Activated CD4-positive, CD25-positive, alpha-beta regulatory T cell (primary cell): ENCODE measurements at regions not wholly inside any gene's neighbourhood (a gene's known extent, or its start where the extent isn't known, plus 50 kb on each side); places are given as distances from the start of the nearest gene placed in this dataset.
"Not testable (repeated sequence)": the region's sequence is repeated elsewhere in the genome, so short reads cannot be mapped to it uniquely, and the experiment has no call there.

Source experiments
- DNase-seq, 4 experiments: peaks; one replicate each; lab custom pipeline; 2025; lab: John Stamatoyannopoulos, UW

- DNase-seq, result no peak
These were observed 512.1 kb upstream of the CNTN3 start for GRCh38 chr3:75126556-75126955.

- no peak for DNase-seq
These were observed 514.6 kb upstream of the CNTN3 start for GRCh38 chr3:75129101-75129500.

- no peak for DNase-seq
These were observed 521.8 kb upstream of the CNTN3 start for GRCh38 chr3:75136100-75136897.

DNA sequence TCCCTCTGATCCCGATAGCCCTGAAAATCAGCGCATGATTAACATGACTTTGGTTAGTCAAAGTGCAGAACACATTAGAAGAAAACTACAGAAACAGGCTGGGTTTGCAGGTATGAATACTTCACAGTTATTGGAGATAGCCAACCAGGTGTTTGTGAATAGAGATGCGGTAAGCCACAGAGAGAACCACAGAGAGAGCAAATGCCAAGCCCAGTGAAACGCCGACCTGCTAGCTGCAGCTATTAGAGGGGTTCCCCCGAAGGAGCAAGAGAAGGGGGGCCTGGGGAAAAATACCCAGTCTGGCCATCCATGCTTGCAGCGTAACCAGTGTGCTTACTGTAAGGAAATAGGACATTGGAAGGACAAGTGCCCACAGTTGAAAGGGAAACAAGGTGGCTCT is 523.9 kb upstream of the CNTN3 start:
- no peak for DNase-seq

DNA sequence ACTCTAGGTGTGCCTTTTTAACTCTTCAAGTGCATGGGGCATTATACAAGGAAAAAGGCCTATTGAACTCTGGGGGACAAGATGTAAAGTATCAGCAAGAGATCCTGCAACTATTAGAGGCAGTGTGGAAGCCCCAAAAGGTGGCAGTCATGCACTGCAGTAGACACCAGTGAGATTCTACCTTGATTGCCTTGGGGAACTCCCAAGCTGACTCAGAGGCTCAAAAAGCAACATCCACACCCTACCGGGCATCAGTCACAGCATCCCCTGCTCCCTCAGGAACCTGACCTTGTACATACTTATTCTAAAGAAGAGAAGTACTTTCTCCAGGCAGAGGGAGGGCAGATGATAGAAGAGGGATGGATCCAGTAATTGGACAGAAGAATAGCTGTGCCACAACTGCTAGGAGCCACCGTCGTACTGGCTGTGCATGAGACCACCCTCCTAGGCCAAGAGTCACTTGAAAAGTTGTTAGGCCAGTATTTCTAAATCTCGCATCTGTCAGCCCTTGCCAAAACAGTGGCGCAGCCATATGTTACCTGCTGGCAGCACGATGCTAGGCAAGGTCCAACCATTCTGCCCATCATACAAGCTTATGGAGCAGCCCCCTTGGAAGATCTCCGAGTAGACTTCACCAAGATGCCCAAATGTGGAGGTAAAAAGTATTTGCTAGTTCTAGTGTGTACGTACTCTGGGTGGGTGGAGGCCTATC is 523.1 kb upstream of the FRG2C start:
- DNase-seq, result no peak

- no peak for DNase-seq
These were observed 519.7 kb upstream of the FRG2C start for GRCh38 chr3:75144406-75144805.

- DNase-seq, result no peak
These were observed 492.4 kb upstream of the FRG2C start for GRCh38 chr3:75171630-75172230.

- no peak for DNase-seq
These were observed 487.2 kb upstream of the FRG2C start for GRCh38 chr3:75176937-75177336.

GRCh38 chr3:75180235-75180944 is 483.7 kb upstream of the FRG2C start:
- no peak for DNase-seq

DNA sequence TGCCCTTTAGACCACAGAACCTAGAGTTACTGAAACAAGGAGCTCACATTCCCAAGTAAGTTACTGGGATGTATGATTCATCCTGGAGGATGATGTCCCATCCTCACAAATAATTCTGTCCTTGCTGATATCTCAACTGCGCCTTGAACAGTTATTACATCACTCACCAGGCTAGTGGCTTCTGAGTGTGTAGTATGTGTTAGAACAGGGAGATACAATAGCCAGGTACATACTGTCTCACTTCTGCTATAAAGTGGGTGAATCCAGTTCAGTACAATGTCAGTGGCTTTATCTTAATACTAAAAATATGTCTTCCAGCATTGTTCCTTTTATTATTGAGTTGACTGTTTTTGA is 483.2 kb upstream of the FRG2C start:
- DNase-seq, result no peak

GRCh38 chr3:75188962-75189361 is 475.2 kb upstream of the FRG2C start:
- DNase-seq, result no peak

- DNase-seq, result peak in 2 of 4 experiments; percentile 12 to 23
These were observed 471.9 kb upstream of the FRG2C start for GRCh38 chr3:75192146-75192616.

DNA sequence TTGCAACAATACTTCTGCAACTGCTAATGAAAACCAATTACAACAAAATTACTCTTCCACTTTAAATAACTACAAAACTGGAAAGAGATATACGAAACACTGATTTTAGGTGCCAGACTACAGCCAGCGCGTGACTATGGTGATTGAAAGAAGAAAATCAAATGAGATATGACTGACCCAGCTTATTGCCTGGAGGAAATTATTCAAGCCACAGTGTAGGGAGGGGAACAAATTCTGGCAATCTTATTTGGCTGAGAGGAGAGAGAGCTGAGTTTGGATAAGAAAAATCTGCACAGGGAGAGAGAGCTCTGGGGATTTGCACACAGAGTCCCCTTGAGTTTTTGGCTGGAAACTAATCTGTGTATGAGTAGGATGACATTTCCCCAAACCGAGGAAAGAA is 470.3 kb upstream of the FRG2C start:
- no peak for DNase-seq

DNA sequence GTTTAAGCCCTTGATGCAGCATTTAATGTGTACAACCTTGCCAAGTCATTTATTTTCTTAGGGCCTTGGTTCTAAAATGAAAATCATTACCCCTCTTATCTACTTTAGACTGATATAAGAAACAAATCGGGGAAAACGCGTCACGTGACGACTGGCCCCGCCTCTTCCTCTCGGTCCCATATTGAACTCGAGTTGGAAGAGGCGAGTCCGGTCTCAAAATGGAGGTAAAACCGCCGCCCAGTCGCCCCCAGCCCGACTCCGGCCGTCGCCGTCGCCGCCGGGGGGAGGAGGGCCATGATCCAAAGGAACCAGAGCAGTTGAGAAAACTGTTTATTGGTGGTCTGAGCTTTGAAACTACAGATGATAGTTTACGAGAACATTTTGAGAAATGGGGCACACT is 449.8 kb upstream of the FRG2C start:
- DNase-seq, result not testable (repeated sequence)

DNA sequence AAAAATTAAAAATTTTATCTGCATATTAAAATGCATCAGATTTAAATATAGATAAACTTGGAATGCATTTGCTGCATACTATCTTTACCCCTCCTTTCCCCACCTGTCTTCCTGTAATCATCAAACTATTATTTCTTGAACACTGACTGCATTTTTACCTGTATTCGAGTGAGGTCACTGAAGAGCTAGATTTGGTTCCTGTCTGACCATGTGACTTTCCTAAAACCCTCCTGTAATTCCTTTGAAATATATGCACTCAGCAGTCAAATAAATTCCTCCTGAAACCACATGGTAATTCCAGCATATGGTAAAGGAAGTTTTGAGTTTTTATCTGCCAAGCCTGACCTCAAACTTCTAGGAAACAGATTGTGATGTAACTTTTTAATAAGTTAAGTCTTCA is 445.6 kb upstream of the FRG2C start:
- no peak for DNase-seq

DNA sequence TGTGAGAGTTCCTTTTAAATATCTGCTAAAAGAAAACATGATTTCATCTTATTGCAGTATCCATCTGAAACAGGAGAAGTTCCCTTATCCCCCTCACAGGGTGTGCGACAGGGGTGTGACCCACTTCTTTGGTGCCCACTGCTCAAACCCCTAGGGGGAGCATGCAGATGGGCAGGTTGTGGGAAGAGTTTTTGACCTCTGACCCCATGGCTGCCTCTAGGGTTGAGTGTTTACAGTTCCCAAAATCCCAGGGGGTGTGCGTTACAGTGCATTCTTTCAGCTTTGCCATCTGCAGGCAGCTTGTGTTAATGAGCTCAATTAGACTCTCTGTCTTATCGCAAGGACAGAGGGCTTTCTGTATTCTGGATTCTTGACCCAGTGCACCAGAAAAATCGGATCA is 443.2 kb upstream of the FRG2C start:
- no peak for DNase-seq

DNA sequence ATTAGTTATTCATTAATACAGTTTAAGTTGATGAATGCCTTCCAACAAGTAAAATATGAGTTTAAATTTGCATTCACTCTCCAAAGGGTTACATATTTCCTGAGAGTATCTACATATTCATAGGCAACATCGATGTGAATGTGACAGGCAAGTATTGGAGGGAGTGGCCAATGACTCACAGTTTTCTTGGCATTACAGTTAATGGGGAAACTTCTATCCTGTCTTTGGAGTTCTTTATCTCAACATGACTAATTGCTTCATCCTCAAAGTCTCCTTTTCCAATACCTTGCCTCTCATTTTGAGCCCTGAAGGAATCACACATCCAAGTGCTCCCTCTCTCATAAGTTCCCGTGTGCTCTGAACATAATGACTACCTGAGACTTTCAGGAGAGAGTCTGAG is 439.7 kb upstream of the FRG2C start:
- DNase-seq, result no peak

DNA sequence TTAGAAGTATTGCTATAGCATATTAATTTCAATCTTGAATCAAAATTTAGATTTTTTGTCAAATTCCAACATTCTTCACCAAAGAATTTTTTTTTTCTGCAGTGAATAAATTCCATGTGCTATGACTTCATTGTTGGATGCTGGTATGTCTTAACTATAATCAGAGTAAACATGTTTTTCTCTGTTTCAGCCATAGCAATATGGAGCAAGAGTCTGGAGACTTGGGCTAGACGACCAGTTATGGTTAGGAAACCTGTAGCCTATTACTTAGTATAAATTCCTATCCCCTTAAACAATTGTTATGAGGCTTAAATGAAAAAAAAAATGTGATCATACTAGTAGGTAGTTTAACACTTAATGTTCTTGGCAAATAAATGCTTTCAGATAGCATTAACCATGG is 431.9 kb upstream of the FRG2C start:
- DNase-seq, result no peak

GRCh38 chr3:75235631-75236030 is 428.5 kb upstream of the FRG2C start:
- DNase-seq, result no peak

GRCh38 chr3:75237053-75237452 is 427.1 kb upstream of the FRG2C start:
- DNase-seq, result no peak

- no peak for DNase-seq
These were observed 426.7 kb upstream of the FRG2C start for GRCh38 chr3:75237477-75237876.

GRCh38 chr3:75241226-75241962 is 422.7 kb upstream of the FRG2C start:
- DNase-seq, result not testable (repeated sequence)
